ENCODE measurements at regions not wholly inside any gene's neighbourhood (a gene's known extent, or its start where the extent isn't known, plus 50 kb on each side); places are given as distances from the start of the nearest gene placed in this dataset.
"Not testable (repeated sequence)": the region's sequence is repeated elsewhere in the genome, so short reads cannot be mapped to it uniquely, and the experiment has no call there.

GRCh38 chr6:6414931-6415330, 94.5 kb upstream of the F13A1 start:
- no peak for DNase-seq

- no peak for DNase-seq
Measured at GRCh38 chr6:6417475-6417874, 97.0 kb upstream of the F13A1 start.

GRCh38 chr6:6418421-6418820, 98.0 kb upstream of the F13A1 start:
- no peak for DNase-seq

GRCh38 chr6:6420107-6420506, 99.6 kb upstream of the F13A1 start:
- no peak for DNase-seq

- no peak for DNase-seq
Measured at GRCh38 chr6:6434151-6434550, 113.7 kb upstream of the F13A1 start.

- DNase-seq: no peak
Measured at GRCh38 chr6:6434723-6435122, 114.3 kb upstream of the F13A1 start.

GRCh38 chr6:6436366-6436765, 115.9 kb upstream of the F13A1 start:
- DNase-seq: no peak

- no peak for DNase-seq
Measured at GRCh38 chr6:6436946-6437345, 116.5 kb upstream of the F13A1 start.

- DNase-seq: no peak
Measured at GRCh38 chr6:6438286-6438685, 117.8 kb upstream of the F13A1 start.

GRCh38 chr6:6439778-6440177, 119.3 kb upstream of the F13A1 start:
- no peak for DNase-seq

- DNase-seq: no peak
Measured at GRCh38 chr6:6452002-6452401, 131.5 kb upstream of the F13A1 start.

GRCh38 chr6:6453186-6453585, 132.7 kb upstream of the F13A1 start:
- no peak for DNase-seq

- DNase-seq: no peak
Measured at GRCh38 chr6:6455272-6455671, 133.2 kb upstream of the LY86 start.

- DNase-seq: no peak
Measured at GRCh38 chr6:6458172-6458571, 130.3 kb upstream of the LY86 start.

- DNase-seq: not testable (repeated sequence)
Measured at GRCh38 chr6:6459963-6460362, 128.6 kb upstream of the LY86 start.

GRCh38 chr6:6460416-6460815, 128.1 kb upstream of the LY86 start:
- no peak for DNase-seq

- DNase-seq: no peak
Measured at GRCh38 chr6:6461138-6461537, 127.4 kb upstream of the LY86 start.

GRCh38 chr6:6466967-6467761, 121.4 kb upstream of the LY86 start:
- no peak for DNase-seq

- DNase-seq: no peak
Measured at GRCh38 chr6:6469074-6469473, 119.4 kb upstream of the LY86 start.

GRCh38 chr6:6470123-6470522, 118.4 kb upstream of the LY86 start:
- DNase-seq: no peak

- DNase-seq: no peak
Measured at GRCh38 chr6:6471276-6471675, 117.2 kb upstream of the LY86 start.

- peak; percentile 94 for DNase-seq
Measured at GRCh38 chr6:6474170-6474920, 114.2 kb upstream of the LY86 start.

GRCh38 chr6:6479785-6480184, 108.7 kb upstream of the LY86 start:
- DNase-seq: no peak

- DNase-seq: no peak
Measured at GRCh38 chr6:6482256-6482655, 106.3 kb upstream of the LY86 start.

- no peak for DNase-seq
Measured at GRCh38 chr6:6483168-6483567, 105.4 kb upstream of the LY86 start.
